ENCODE measurements at regions not wholly inside any gene's neighbourhood (a gene's known extent, or its start where the extent isn't known, plus 50 kb on each side); places are given as distances from the start of the nearest gene placed in this dataset.

DNA sequence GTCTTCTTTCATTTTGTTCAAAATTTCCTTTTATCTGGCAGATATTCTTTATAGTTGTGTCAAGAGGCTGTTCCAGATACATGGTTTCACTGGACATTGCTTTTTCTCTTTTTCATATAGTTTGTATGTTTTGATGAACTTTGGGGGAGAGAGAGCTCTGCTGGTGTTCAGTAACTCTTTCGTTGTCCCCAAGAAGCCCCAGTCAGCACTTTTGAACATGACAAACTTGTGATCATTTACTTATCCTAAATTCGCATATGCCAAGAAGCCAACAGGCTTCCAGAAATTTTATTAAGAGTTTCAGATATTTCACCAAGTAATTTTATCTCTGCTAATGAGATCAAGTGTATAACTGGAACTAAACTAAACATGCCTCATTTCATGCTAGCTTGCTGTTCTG, 275.8 kb upstream of the GPC6 start:
- H3K4me2 ChIP-seq (ENCODE audit: insufficient read depth in 1 of 2, low read depth in 2 of 2, low read length in 2 of 2), result no peak overlapping the region
- H3K79me2 ChIP-seq (ENCODE audit: control insufficient read depth in 1 of 2, insufficient read depth in 2 of 2, low read length in 2 of 2), result no peaks in the 10 kb centered on the region
- no peak overlapping the region for H2AFZ ChIP-seq (ENCODE audit: low read length)
- H2BK12ac ChIP-seq (ENCODE audit: low read depth, low read length), result no peak overlapping the region
- H2BK5ac ChIP-seq (ENCODE audit: low read depth, low read length), result no peak overlapping the region
- no peak overlapping the region for H2BK20ac ChIP-seq (ENCODE audit: low read length)
- peaks cover 0 to 3% (median 0%) of the 10 kb centered on the region in 4 experiments; a peak in 1 of 7 replicates for H3K4me1 ChIP-seq (replicated peaks in 1 of 4; ENCODE audit: control insufficient read depth in 3 of 4, insufficient read depth in 4 of 4, low read length in 3 of 4)
- no peak overlapping the region for H4K8ac ChIP-seq (ENCODE audit: extremely low read depth, insufficient read depth, low read length)
- no peaks in the 10 kb centered on the region for H3K9me3 ChIP-seq (ENCODE audit: insufficient read depth in 2 of 2, low read depth in 1 of 2, low read length in 1 of 2)
- H3K56ac ChIP-seq (replicated peaks; ENCODE audit: insufficient read length, low read depth, low read length), result no peak overlapping the region
- FAIRE-seq, result no peak
- H3K27ac ChIP-seq (ENCODE audit: low read depth, low read length), result no peak overlapping the region
- H3K14ac ChIP-seq (ENCODE audit: insufficient read length), result no peak overlapping the region
- no peak overlapping the region for H3K9ac ChIP-seq (replicated peaks in 1 of 4; ENCODE audit: extremely low read depth in 1 of 4, low read depth in 3 of 4, low read length in 3 of 4)
- no peak overlapping the region for H3K23ac ChIP-seq (ENCODE audit: insufficient read length)
- H3K79me1 ChIP-seq (ENCODE audit: low read depth, low read length), result no peaks in the 10 kb centered on the region
- no peak overlapping the region for H2BK15ac ChIP-seq (ENCODE audit: low read length)
- no peaks in the 10 kb centered on the region for H3K36me3 ChIP-seq (ENCODE audit: control insufficient read depth in 2 of 4, insufficient read depth in 4 of 4, low read length in 3 of 4)
- H3K4me3 ChIP-seq (ENCODE audit: extremely low read depth in 1 of 4, insufficient read depth in 2 of 4, low read depth in 3 of 4, low read length in 4 of 4), result no peak overlapping the region
- no peaks in the 10 kb centered on the region for H3K23me2 ChIP-seq (ENCODE audit: low read depth, low read length)
- no peak overlapping the region for H2BK120ac ChIP-seq (replicated peaks; ENCODE audit: low read depth, low read length)
- no peak overlapping the region for H4K5ac ChIP-seq (ENCODE audit: insufficient read length, low read depth, low read length)
- ChIA-PET POLR2A (ENCODE audit: partially characterized antibody) (no interaction called here), CTCF (ENCODE audit: partially characterized antibody) (interaction anchor here (0.6 kb wide), 1 partner anchor 82 kb away, joined by 3 read pairs; no protein-coding TSS in a partner anchor)
- no peak overlapping the region for H4K91ac ChIP-seq (replicated peaks; ENCODE audit: insufficient read length, low read length)
- no peak overlapping the region for H3K4ac ChIP-seq (replicated peaks; ENCODE audit: insufficient read length, low read depth, low read length)
- no peak overlapping the region for H3K18ac ChIP-seq (ENCODE audit: extremely low read depth, low read length)
- no peaks in the 10 kb centered on the region for H3K27me3 ChIP-seq (replicated peaks in 1 of 4; ENCODE audit: control insufficient read depth in 3 of 4, extremely low read depth in 1 of 4, insufficient read depth in 3 of 4, low read length in 3 of 4)
- no peak overlapping the region for H2AK5ac ChIP-seq (ENCODE audit: low read depth, low read length)
- H4K20me1 ChIP-seq (replicated peaks in 1 of 2; ENCODE audit: control insufficient read depth in 1 of 2, insufficient read depth in 2 of 2, low read length in 2 of 2), result no peaks in the 10 kb centered on the region
- 94% methylated on average over 2 of the region's 2 CpGs; no CpG with 5 or more reads in 1 of the 2 experiments for WGBS, 2 experiments (ENCODE audit: extremely low coverage in 1 of 2, insufficient coverage in 1 of 2, insufficient read length in 1 of 2, insufficient replicate concordance in 2 of 2, low coverage in 1 of 2, low lambda C conversion rate in 2 of 2, missing lambda C conversion rate in 1 of 2)
- no peak for DNase-seq (ENCODE audit: low read depth in 1 of 2, low spot score in 2 of 2)
- TF ChIP-seq JUND (IDR thresholded peaks at IDR 0.05; ENCODE audit: low read length) (no peak), SAP30 (IDR thresholded peaks at IDR 0.05; ENCODE audit: insufficient read depth, insufficient replicate concordance, low read length) (no peak), CTCF (IDR thresholded peaks at IDR 0.05; ENCODE audit: control extremely low read depth in 1 of 3, insufficient read depth in 1 of 3, low read depth in 1 of 3, low read length in 3 of 3) (no peak), RXRA (IDR thresholded peaks at IDR 0.05; ENCODE audit: insufficient read depth, low read depth, low read length) (no peak), EP300 (IDR thresholded peaks at IDR 0.05; ENCODE audit: borderline replicate concordance in 1 of 2, low read depth in 2 of 2, low read length in 2 of 2) (no peak), NANOG (IDR thresholded peaks at IDR 0.05; ENCODE audit: insufficient read depth, low read depth, low read length, poor library complexity, severe bottlenecking) (no peak), SUZ12 (IDR thresholded peaks at IDR 0.05; ENCODE audit: low read length) (no peak), EZH2 (IDR thresholded peaks at IDR 0.05; ENCODE audit: low read depth, low read length, severe bottlenecking) (no peak), YY1 (IDR thresholded peaks at IDR 0.05; ENCODE audit: low read depth, low read length) (no peak), TAF1 (IDR thresholded peaks at IDR 0.05; ENCODE audit: low read depth, low read length) (no peak), TCF12 (IDR thresholded peaks at IDR 0.05; ENCODE audit: low read depth, low read length) (no peak), CBX5 (IDR thresholded peaks at IDR 0.05; ENCODE audit: low read depth, low read length) (no peak)
